ENCODE measurements at regions not wholly inside any gene's neighbourhood (a gene's known extent, or its start where the extent isn't known, plus 50 kb on each side); places are given as distances from the start of the nearest gene placed in this dataset.

DNA sequence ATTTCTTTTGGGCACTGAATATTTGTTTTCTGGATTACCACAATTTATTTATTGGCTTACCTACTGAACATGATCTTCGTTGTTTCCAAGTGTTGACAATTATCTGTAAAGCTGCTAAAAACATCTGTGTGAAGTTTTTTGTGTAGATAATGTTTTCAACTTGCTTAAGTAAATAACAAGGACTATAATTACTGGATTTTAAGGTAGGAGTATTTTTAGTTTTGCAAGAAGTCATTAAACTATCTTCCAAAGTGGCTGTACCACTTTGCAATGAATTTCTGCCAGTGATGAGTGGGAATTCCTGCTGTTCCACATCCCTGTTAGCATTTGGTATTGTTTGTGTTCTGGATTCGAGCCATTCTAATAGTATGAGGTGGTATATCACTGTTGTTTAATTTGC lies 702.2 kb downstream of the MECOM start:
- TF ChIP-seq POLR2A (IDR thresholded peaks at IDR 0.05) (no peak), CTCF (IDR thresholded peaks at IDR 0.05) (no peak), EP300 (IDR thresholded peaks at IDR 0.05) (no peak), POLR2AphosphoS5 (IDR thresholded peaks at IDR 0.05) (no peak)
- Histone ChIP-seq H3K36me3 (no peaks in the 10 kb centered on the region), H3K27ac (no peak overlapping the region), H3K4me1 (peaks cover 0 to 7% (median 0%) of the 10 kb centered on the region in 4 donors), H3K9me3 (no peaks in the 10 kb centered on the region), H3K27me3 (no peaks in the 10 kb centered on the region), H3K4me3 (no peak overlapping the region)
- DNase-seq (no peak), ATAC-seq (ENCODE audit: low FRiP score in 2 of 2) (no peak)
- WGBS, 2 donors = 72 to 84% methylated on average over 2 of the region's 2 CpGs

DNA sequence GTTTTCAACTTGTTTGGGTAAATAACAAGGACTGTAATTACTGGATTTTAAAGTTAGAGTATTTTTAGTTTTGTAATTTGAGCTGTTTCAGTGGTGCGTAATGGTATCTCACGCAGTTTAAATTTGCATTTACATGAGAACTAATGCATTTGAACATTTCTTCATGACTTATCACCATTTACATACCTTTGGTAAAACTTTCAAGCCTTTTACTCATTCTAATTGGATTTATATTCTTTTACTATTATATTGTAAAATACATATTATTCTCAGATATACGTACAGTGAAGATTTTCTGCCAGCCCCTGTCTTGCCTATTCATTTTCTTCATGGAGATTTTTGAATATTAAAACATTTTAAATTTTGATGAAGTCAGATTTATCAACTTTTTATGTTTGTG lies 703.8 kb downstream of the MECOM start:
- no peak overlapping the region for H3K27ac ChIP-seq
- peaks cover 0 to 7% (median 0%) of the 10 kb centered on the region in 4 donors for H3K4me1 ChIP-seq
- H3K27me3 ChIP-seq = no peaks in the 10 kb centered on the region
- WGBS, 2 donors = 94 to 96% methylated on average over 3 of the region's 3 CpGs
- DNase-seq (no peak), ATAC-seq (ENCODE audit: low FRiP score in 2 of 2) (no peak)
- no peak for TF ChIP-seq POLR2AphosphoS5 (IDR thresholded peaks at IDR 0.05)
- TF ChIP-seq POLR2A (IDR thresholded peaks at IDR 0.05) = no peak
- TF ChIP-seq CTCF (IDR thresholded peaks at IDR 0.05) = no peak
- no peak for TF ChIP-seq EP300 (IDR thresholded peaks at IDR 0.05)
- no peaks in the 10 kb centered on the region for H3K36me3 ChIP-seq
- H3K4me3 ChIP-seq = no peak overlapping the region
- H3K9me3 ChIP-seq = no peaks in the 10 kb centered on the region

DNA sequence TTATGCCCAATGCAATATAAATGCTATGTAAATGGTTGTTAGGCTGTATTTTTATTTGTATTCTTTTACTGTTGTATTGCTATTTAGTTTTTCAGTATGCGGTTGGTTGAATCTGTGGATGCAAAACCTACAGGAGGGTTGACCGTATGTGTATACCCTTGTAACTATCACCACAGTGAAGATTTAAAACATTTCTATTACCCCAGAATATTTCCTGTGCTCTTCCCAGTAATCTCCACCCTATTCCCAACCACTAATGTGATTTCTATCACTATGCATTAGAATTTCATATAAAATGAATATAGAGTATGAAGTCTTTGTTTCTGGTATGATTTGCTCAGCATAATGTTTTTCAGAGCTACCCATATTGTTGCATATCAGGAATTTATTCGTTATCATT lies 705.0 kb downstream of the MECOM start:
- peaks cover 0 to 7% (median 0%) of the 10 kb centered on the region in 4 donors for H3K4me1 ChIP-seq
- H3K27me3 ChIP-seq = no peaks in the 10 kb centered on the region
- no peak for ATAC-seq (ENCODE audit: low FRiP score in 2 of 2)
- H3K4me3 ChIP-seq = no peak overlapping the region
- H3K36me3 ChIP-seq = no peaks in the 10 kb centered on the region
- DNase-seq = no peak
- TF ChIP-seq EP300 (IDR thresholded peaks at IDR 0.05) (no peak), POLR2A (IDR thresholded peaks at IDR 0.05) (no peak), CTCF (IDR thresholded peaks at IDR 0.05) (no peak), POLR2AphosphoS5 (IDR thresholded peaks at IDR 0.05) (no peak)
- WGBS, 2 donors = 67 to 83% methylated on average over 3 of the region's 3 CpGs
- H3K27ac ChIP-seq = no peak overlapping the region
- no peaks in the 10 kb centered on the region for H3K9me3 ChIP-seq

DNA sequence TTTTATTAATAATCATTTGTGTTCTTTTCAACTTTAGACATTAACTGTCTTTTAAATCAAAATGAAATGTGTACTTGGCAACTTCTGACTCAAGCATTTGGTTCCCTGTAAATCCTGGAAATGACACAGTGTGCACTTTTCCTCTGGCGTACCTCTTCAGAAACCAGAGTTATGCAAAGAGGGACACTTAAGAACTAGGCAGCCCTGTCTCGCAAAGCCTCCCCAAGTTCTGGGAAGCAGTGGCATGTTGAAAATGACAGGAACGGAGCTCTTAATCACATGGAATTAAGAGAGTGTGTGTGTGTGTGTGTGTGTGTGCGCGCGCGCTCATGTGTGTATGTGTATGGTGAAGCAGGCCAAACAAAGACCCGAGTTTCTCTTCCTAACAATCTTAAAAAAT lies 707.4 kb downstream of the MECOM start:
- Histone ChIP-seq H3K27ac (no peak overlapping the region), H3K4me3 (no peak overlapping the region), H3K27me3 (no peaks in the 10 kb centered on the region), H3K9me3 (no peaks in the 10 kb centered on the region), H3K4me1 (peaks cover 0 to 7% (median 4%) of the 10 kb centered on the region in 4 donors), H3K36me3 (no peaks in the 10 kb centered on the region)
- WGBS, 2 donors = 59 to 60% methylated on average over 8 of the region's 8 CpGs
- TF ChIP-seq POLR2AphosphoS5 (IDR thresholded peaks at IDR 0.05) (no peak), CTCF (IDR thresholded peaks at IDR 0.05) (no peak), POLR2A (IDR thresholded peaks at IDR 0.05) (no peak), EP300 (IDR thresholded peaks at IDR 0.05) (peak; percentile 21 to 88 (median 52))
- peak; percentile 44 to 83 for ATAC-seq (ENCODE audit: low FRiP score in 2 of 2)
- peak in 1 of 2 donors; percentile 58 for DNase-seq

DNA sequence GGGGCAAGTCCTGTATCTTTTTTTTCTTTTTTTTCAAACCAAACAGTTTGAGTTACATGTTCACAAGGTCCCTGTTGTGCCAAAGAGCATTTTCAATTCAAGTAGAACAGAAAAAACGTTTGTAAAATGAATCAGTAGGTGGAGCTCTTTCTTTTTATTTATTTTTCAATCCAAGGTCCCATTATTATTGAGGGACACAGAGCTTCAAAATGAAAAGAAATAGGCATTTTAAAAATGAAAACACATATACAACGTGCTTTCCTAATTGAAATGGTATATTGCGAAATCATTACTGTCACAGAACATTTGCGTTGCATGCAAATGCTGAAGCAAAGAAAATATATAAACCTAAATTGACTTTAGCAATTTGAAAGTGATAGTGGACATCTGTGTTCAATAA lies 711.0 kb downstream of the MECOM start:
- ATAC-seq (ENCODE audit: low FRiP score in 2 of 2) (no peak), DNase-seq (no peak)
- WGBS, 2 donors = 31 to 37% methylated on average over 4 of the region's 4 CpGs
- H3K36me3 ChIP-seq = no peaks in the 10 kb centered on the region
- H3K4me3 ChIP-seq = no peak overlapping the region
- H3K27me3 ChIP-seq = no peaks in the 10 kb centered on the region
- peaks cover 0 to 7% (median 4%) of the 10 kb centered on the region in 4 donors for H3K4me1 ChIP-seq
- no peak overlapping the region for H3K27ac ChIP-seq
- TF ChIP-seq EP300 (IDR thresholded peaks at IDR 0.05) (no peak), CTCF (IDR thresholded peaks at IDR 0.05) (peak in 2 of 6 experiments; percentile 12 to 13)
- H3K9me3 ChIP-seq = no peaks in the 10 kb centered on the region

Measured in upper lobe of left lung (tissue), 6 donors.